Heart left ventricle (tissue), 13 donors: ENCODE measurements at regions not wholly inside any gene's neighbourhood (a gene's known extent, or its start where the extent isn't known, plus 50 kb on each side); places are given as distances from the start of the nearest gene placed in this dataset.

Experiments used
- CTCF ChIP-seq, 12 donors: fragments of 200-600 bp; sonication (generic) in 4 of 12; IDR thresholded peaks; one replicate each; pipeline versions ENCODE4 v1.5.0 to v1.8.0; 2018 to 2022; ENCODE audit warnings: antibody characterized with exemption in 12 of 12, mild to moderate bottlenecking in 5 of 12
- POLR2A ChIP-seq, 2 donors: fragments of 450-650 bp; IDR thresholded peaks; one replicate each; pipeline ENCODE4 v1.6.1; 2017; ENCODE audit warnings: antibody characterized with exemption in 2 of 2, mild to moderate bottlenecking in 2 of 2, moderate library complexity in 2 of 2
- donor health status: ischemic (EF 13 %, LVEDD 7.1; RV severe dilation, severe dysfunction).
- donor health status: DM: no; HTN: yes; CAD: no.
- donor health status: DM: no; HTN: no; CAD: no.
- donor health status: ischemic (EF 25% LVEDD 6.9; RV normal size, moderate dysfunction).
- donor health status: ischemic (EF 25% LVEDD 5.7; RV mildly dilated, moderate dysfunction).
- donor health status: ischemic (EF 35%, LVEDD 5.7; RV mildly dilated, moderate dysfunction).
- donor health status: nonischemic (EF 11% LVEDD 7.7; RV severe dilation, severe dysfunction).
- donor health status: DM: yes; HTN: yes; CAD: no.
- donor health status: PGD.
- donor health status: ischemic (EF 29% LVEDD 5.4; RV normal size, mild dysfunction).
- donor health status: nonischemic (EF 23%, LVEDD 6.1; RV moderate dilation, normal function).

- TF ChIP-seq CTCF (IDR thresholded peaks at IDR 0.05) (no peak), POLR2A (IDR thresholded peaks at IDR 0.05) (no peak)
Observed at GRCh38 chr11:69427906-69428880, 53.3 kb upstream of the LINC01488 start.
